M059J (cell line): ENCODE measurements at regions not wholly inside any gene's neighbourhood (a gene's known extent, or its start where the extent isn't known, plus 50 kb on each side); places are given as distances from the start of the nearest gene placed in this dataset.

Experiments
- DNase-seq: peaks from one replicate; pipeline ENCODE4 v3.0.0-alpha.2; 2012; ENCODE audit warnings: low read depth

DNA sequence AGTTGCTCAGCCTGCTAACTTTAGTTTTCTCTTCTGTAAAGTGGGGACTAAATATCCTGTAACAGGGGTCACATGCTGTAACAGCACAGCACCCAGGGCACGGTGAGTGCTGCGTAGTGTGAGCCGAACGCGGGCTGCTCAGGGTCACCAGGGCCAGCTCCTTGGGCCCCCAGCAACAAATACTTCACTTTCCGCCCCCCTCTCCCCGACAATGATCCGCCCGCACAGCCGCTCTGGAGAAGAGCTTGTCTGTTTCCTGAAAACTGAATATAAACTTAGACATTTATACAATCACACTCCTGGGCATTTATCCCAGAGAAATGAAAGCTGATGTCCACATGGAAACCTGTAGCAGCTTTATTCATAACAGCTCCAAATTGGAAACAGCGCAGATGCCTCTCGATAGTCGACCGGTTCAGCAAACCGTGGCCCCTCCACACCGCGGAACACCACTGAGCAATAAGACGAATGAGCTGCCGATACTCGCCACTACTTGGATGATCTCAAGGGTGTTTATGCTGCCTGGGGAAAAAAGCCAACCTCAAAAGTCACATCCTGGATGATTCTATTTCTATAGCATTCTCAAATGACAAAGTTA lies 267.2 kb downstream of the PARN start:
- peak; percentile 58 for DNase-seq

DNA sequence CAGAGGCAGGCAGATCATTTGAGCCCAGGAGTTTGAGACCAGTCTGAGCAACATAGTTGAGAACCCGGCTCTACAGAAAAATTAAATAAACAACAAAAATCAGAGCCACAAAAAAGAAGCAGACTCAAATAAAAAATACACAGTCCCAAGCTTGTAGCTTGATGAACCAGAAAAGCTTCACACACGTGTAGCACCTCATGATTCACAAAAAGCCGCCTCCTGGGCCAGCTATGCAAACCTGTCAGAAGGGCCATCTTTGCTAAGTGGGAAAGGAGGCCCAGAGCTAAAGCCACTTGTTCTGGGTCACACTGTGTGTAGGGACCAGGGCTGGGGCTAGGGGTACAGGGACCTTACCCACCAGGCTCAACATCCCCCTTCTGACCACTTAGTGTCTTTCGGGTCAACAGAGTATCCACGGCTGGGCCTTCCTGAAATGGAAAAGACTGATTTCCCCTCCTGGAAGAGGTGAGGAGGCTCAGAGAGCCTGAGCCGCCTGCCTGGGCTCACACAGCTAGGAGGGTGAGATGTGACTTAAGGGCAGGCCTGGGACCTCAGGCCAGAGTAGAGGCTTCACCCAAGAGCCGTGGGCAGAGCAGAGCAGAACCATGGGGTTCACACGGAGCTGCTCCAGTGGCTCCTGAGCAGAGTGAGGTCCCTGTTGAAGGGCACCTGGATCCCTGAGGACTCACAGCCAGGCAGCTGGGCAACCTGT lies 269.6 kb downstream of the PARN start:
- no peak for DNase-seq

GRCh38 chr16:14358697-14359305 lies 271.3 kb downstream of the PARN start:
- no peak for DNase-seq

DNA sequence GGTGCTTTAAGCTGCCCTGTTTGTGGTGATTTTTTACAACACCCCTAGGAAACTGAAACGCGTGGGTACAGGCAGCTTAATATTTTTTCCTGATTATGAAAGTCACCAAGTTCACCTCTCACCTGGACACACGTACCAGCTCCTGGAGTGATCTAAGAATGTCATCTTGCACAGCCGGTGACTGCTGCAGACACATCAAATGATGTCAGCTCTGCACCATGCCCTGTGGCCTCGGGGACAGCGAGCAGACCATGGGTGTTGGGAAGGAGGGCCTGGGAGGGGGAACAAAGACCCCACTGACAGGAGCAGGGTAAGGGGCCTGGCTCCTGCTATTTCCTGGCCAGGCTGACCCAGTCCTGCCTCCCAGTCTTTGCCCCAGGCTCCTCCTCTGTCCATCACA lies 272.7 kb downstream of the PARN start:
- no peak for DNase-seq

DNA sequence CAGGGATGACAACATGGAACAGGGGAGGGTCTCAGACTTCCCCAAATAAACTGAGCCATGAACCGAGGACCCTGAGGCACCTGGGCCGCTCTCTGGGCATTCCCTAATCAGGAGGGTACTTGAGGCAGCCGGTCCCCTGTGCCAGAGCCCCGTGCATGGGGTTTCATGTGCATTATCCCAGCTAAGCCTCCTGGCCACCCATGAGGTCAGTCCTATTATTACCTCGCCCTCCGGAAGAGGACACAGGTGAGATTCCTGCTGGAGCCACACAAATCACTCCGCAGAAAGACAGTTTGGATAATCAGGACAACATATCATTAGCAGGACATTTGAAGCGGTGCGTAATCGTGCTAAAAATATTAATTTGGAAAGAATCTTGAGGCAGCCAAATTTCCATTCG lies 274.0 kb downstream of the PARN start:
- no peak for DNase-seq

GRCh38 chr16:14354561-14355351 lies 275.3 kb downstream of the PARN start:
- no peak for DNase-seq

GRCh38 chr16:14353340-14353739 lies 276.7 kb downstream of the PARN start:
- DNase-seq: no peak

DNA sequence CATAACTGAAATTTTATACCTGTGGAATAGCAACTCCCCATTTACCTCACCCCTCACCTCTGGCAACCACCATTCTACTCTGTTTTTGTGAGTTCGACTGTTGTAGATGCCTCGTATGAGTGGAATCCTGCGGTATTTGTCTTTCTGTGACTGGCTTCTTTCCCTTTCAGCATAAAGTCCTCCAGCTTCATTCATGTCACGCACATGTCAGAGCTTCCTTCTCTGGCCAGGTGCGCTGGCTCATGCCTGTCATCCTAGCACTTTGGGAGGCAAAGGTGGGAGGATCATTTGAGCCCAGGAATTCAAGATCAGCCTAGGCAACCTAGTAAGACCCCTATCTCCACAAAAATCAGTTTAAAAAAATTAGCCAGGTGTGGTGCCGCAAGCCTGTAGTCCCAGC lies 278.4 kb downstream of the PARN start:
- no peak for DNase-seq

DNA sequence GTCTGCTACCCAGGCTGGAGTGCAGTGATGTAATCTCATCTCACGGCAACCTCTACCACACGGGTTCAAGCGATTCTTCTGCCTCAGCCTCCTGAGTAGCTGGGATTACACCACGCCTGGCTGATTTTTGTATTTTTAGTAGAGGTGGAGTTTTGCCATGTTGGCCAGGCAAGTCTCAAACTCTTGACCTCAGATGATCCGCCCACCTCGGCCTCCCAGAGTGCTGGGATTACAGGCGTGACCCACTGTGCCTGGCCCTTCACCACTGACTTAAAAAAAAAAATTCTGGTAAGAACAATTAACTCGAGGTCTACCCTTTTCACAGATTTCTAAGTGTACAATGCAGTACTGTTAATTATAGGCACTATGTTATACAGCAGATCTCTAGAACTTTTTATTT lies 279.4 kb downstream of the PARN start:
- DNase-seq: no peak

DNA sequence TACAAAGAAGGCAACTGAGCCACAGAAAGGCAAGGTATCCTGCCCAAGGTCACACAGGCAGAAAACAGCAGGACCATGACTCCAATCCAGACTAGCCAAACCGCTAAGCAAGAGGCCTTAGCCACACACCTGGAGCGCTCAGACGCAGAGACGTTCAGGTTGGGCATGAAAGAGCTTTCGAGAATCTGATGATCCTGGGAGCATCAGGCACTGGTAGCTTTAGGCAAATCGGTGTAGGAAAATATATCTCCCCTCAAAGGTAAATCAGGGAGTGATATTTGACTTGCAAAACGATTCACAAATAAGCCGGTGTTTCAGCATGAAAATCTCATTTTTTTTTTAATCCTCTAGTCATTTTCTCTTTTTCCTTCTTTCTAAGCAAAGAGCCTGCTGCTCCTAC lies 279.0 kb downstream of the MRTFB start:
- no peak for DNase-seq

DNA sequence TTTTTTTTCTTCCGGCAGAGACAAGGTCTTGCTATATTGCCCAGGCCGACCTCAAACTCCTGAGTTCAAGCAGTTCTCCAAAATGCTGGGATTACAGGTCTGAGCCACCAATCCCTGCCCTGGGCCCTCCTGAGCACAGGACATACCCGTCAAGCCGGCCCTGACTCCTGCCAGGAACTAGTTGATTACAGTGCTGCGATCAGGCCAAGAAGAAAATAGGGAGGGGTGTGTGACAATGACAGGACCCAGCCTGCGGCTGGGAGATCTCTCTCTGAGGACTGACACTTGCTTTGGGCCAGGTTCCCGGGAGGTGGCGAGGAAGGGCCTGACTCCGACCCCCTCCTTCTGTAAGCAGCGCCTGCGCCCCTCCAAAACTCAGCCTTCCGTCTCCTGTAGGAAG lies 276.6 kb downstream of the MRTFB start:
- DNase-seq: no peak

DNA sequence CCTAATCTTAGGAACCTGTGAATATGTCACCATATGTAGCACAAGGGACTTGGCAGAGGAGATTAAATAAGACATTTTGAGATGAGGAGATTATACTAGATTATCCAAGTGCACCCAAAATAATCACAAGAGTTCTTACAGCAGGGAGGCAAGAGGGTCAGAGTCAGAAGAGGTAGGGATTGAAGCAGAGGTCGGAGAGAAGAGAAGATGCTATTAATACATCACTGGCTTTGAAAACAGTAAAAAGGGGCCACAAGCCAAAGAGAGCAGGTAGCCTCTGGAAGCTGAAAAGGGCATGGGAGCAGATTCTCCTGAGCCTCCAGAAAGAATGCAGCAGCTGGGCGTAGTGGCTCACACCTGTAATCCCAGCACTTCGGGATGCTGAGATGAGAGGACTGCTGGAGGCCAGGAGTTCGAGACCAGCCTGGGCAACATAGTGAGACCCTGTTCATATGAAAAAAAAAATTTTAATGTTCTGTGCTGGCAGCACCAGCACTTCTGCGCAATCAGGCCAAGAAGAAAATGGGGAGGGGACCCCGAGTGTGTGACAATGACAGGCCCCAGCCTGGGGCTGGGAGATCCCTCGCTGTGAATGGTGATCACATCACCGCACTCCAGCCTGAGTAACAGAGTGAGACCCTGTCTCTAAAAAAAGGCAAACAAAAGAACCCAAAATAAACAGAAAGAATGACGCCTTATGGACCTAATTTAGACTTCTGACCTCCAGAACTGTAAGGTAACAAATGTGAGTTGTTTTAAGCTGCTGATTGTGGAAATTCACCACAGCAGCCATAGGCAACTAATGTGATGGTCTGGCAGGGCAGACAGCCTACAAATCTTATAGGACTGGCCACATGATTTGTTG lies 275.4 kb downstream of the MRTFB start:
- no peak for DNase-seq

DNA sequence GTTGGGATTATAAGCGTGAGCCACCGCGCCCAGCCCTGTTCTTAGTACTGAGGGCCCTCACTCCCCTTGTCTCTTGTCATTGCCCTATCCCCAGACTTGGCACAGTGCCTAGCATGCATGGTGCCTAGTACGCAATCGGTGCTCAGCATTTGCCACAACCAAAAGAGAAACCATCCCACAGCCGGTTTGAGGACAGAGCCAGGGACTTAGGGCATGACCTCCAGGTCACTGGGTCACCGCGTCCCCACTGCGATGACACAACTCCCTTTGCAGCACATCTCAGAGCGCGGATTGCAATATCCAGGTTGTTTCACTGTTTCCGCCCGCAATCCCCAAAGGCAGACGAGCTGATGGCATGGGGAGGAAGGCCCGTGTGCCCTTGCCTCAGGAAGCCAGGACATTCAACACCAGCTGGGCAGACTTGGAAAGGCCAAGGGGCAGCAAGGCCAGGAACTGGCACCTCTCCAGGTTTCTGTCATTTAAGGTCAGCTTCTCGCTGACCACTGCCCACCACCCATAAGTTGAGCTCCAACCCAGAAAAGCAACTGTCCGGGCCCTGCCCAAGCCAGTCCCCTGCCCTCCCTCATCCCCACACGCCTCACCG lies 274.5 kb downstream of the MRTFB start:
- DNase-seq: no peak

DNA sequence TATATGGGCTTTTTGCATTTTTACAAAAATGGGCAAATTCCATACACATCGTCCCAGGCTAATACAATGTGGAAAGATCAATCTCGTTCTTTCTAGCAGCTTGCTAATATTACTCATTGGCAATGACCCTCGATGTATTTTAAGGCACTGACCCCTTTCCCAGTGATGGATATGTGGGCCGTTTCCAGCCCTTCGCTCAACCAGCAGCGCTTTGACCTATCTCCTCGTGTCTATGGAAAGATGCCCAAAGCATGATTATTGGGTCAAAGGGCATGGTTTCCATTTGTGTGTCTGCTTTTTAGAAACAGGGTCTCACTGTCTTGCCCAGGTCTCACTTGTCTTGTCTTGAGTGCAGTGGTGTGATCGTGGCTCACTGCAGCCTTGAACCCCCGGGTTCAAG lies 273.8 kb downstream of the MRTFB start:
- no peak for DNase-seq

- no peak for DNase-seq
Observed at GRCh38 chr16:14344292-14344691, 273.2 kb downstream of the MRTFB start.

DNA sequence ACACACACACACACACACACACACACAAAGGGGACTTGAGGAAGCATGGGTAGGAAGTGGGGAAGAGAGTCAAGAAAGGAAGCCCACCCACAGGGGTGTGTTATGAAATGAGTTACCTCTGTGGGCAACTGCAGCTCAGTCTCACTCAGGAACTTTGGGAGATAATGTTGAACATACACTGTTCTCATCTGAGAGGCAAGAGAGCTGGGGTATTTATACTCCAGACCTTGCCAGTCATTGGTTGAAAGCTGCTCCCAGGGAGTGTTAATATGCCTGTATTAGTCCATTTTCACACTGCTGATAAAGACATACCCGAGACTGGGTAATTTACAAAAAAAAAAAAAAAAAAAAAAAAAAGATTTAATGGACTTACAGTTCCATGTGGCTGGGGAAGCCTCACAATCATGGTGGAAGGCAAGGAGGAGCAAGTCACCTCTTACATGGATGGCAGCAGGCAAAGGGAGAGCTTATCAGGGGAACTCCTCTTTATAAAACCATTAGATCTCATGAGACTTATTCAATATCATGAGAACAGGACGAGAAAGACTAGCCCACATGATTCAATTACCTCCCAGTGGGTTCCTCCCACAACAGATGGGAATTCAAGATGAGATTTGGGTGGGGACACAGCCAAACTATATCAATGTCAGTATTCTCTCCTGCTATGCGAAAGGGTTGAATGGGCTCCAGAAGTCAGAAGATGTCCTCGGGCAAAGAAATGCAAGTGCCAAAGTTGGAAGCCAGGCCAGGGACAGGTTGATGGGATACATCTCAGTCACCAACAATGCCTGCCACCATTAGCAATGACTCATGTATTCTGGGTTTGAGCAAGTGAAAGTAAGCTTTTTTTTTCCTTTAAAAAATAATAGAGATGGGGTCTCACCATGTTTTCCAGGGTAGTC lies 270.5 kb downstream of the MRTFB start:
- DNase-seq: peak; percentile 59

- DNase-seq: no peak
Observed at GRCh38 chr16:14339694-14340093, 268.6 kb downstream of the MRTFB start.

DNA sequence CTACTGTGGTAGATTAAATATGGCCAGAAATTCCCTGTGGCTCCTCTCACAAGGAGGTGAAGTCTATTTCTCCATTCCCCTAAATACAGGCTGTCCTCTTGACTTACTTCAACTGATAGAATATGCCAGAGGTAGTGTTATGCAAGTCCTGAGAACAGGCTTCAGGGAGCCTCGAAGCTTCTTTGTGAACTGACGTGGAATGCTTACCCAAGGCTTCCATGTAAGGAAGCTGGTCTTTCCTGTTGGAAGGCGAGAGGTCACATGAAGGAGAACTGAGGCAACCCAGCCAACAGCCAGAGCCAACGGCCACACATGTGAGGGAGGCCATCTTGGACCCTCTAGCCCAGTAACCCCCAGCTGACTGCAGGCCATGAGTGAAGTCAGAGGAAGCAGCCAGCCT lies 267.9 kb downstream of the MRTFB start:
- no peak for DNase-seq

DNA sequence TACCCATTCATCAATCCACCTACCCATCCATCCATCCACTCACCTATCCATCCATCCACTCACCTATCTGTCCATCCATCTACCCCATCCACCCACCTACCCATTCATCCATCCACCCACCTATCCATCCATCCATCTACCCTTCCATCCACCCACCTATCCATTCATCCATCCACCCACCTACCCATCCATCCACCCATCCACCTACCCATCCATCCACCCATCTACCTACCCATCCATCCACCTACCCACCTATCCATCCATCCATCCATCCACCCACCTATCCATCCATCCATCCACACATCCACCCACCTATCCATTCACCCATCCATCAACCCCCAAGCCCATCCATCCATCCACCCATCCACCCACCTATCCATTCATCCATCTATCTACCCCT lies 267.1 kb downstream of the MRTFB start:
- DNase-seq: no peak
